GM10266 (cell line): ENCODE measurements at regions not wholly inside any gene's neighbourhood (a gene's known extent, or its start where the extent isn't known, plus 50 kb on each side); places are given as distances from the start of the nearest gene placed in this dataset.

ENCODE experiments used
- DNase-seq: peaks from one replicate; pipeline ENCODE4 v3.0.0; 2012; ENCODE audit errors: extremely low spot score
- TF ChIP-seq, protein P1 (sequence below): IDR thresholded peaks from 2 replicates; pipeline ENCODE4 v1.5.1; 2012; ENCODE audit warnings: mild to moderate bottlenecking, low read depth; ENCODE audit not compliant: control insufficient read depth, insufficient read depth; ENCODE audit errors: missing control alignments

GRCh38 chr1:239566074-239566473, 179.7 kb downstream of the CHRM3 start:
- TF ChIP-seq, protein P1, sequence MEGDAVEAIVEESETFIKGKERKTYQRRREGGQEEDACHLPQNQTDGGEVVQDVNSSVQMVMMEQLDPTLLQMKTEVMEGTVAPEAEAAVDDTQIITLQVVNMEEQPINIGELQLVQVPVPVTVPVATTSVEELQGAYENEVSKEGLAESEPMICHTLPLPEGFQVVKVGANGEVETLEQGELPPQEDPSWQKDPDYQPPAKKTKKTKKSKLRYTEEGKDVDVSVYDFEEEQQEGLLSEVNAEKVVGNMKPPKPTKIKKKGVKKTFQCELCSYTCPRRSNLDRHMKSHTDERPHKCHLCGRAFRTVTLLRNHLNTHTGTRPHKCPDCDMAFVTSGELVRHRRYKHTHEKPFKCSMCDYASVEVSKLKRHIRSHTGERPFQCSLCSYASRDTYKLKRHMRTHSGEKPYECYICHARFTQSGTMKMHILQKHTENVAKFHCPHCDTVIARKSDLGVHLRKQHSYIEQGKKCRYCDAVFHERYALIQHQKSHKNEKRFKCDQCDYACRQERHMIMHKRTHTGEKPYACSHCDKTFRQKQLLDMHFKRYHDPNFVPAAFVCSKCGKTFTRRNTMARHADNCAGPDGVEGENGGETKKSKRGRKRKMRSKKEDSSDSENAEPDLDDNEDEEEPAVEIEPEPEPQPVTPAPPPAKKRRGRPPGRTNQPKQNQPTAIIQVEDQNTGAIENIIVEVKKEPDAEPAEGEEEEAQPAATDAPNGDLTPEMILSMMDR: no peak
- no peak for DNase-seq

GRCh38 chr1:239570878-239571277, 184.5 kb downstream of the CHRM3 start:
- TF ChIP-seq, protein P1: no peak

GRCh38 chr1:239572183-239572582, 185.8 kb downstream of the CHRM3 start:
- no peak for DNase-seq
- TF ChIP-seq, protein P1: no peak

More at GRCh38 chr1:239570878-239571277, 184.5 kb downstream of the CHRM3 start:
- DNase-seq: no peak

DNA sequence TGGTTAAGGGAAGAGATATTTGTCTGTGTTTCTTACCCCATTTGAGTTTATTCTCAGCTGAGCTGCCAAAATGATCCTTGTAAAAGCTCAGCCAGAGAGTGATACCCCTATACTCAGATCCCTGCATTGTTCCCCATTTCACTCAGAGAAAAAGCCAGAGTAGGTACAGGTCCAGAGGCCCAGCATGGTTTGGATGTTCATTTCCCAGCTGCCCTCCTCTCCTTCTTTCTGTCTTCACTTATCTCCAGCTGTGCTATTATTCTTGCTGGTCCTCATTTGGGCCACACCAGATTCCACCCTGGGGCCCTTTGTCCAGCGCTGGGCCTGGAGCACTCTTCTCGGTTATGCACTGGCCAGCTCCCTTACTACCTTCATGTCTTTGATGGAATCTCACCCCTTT, 187.7 kb downstream of the CHRM3 start:
- no peak for DNase-seq
- TF ChIP-seq, protein P1: no peak

DNA sequence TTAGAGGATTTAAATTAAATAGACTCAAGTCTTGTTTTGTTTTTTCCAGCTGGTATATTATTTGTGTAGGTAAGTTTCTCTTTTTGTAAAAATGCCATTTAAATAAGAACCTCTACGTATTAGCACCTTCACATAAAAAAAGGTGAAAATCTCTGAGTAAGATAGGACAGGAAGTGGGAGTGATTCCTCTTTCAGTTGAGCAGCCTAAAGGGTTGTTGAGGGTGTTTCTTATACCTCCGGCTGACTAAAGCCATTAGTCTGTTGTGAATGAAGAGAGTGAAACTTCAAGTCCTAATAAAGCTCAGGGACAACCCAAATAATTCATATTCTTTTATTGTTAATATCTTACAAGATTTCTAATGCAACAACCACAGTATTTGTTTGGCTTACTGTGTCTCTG, 188.7 kb downstream of the CHRM3 start:
- TF ChIP-seq, protein P1: no peak
- no peak for DNase-seq

GRCh38 chr1:239583536-239583935, 197.2 kb downstream of the CHRM3 start:
- TF ChIP-seq, protein P1: no peak
- no peak for DNase-seq

- TF ChIP-seq, protein P1: no peak
- DNase-seq: no peak
These were observed 199.8 kb downstream of the CHRM3 start for GRCh38 chr1:239586128-239586527.

- DNase-seq: no peak
- TF ChIP-seq, protein P1: no peak
These were observed 200.7 kb downstream of the CHRM3 start for GRCh38 chr1:239587066-239587465.
